Gastroesophageal sphincter (tissue), 4 donors: ENCODE measurements at regions not wholly inside any gene's neighbourhood (a gene's known extent, or its start where the extent isn't known, plus 50 kb on each side); places are given as distances from the start of the nearest gene placed in this dataset.
A peak's percentile ranks its signal among the peaks of the same experiment; 100 is the strongest.
"Not testable (repeated sequence)": the region's sequence is repeated elsewhere in the genome, so short reads cannot be mapped to it uniquely, and the experiment has no call there.

ENCODE experiments used
- ATAC-seq: fragments of 150-250 bp; one replicate; pipeline ENCODE4 v1.9.1; 2016; ENCODE audit warnings: mild to moderate bottlenecking, moderate library complexity
- H3K27ac ChIP-seq, 4 donors: fragments of 200-600 bp; sonication (generic) in 3 of 4; 1 replicate in 3 of 4; 2 replicates in 1 of 4; pipeline ENCODE4 v1.5.1; 2016 to 2019
- H3K27me3 ChIP-seq: fragments of 200-600 bp; sonication (generic); one replicate; pipeline ENCODE4 v1.5.1; 2019
- H3K36me3 ChIP-seq, 2 donors: fragments of 200-600 bp; sonication (generic); one replicate each; pipeline ENCODE4 v1.5.1; 2019; ENCODE audit warnings: control low read depth in 1 of 2
- H3K4me1 ChIP-seq, 3 donors: fragments of 200-600 bp; sonication (generic); 1 replicate in 2 of 3; 2 replicates in 1 of 3; pipeline ENCODE4 v1.5.1; 2016 to 2019; ENCODE audit warnings: control low read depth in 2 of 3
- H3K4me3 ChIP-seq, 2 donors: fragments of 200-600 bp; sonication (generic); one replicate each; pipeline ENCODE4 v1.5.1; 2019; ENCODE audit warnings: mild to moderate bottlenecking in 1 of 2, moderate library complexity in 1 of 2
- H3K9me3 ChIP-seq, 3 donors: fragments of 200-600 bp; sonication (generic); one replicate each; pipeline ENCODE4 v1.5.1; 2017 to 2019; ENCODE audit warnings: control low read depth in 2 of 3
- WGBS, 2 donors: methylation state at CpG; one replicate each; pipeline ENCODE4 v1.1.5; 2018; ENCODE audit warnings: low coverage in 1 of 2; 5-methylcytosine and 5-hydroxymethylcytosine counted together

GRCh38 chrX:222800-223513, 58.2 kb upstream of the PLCXD1 start:
- H3K36me3 ChIP-seq, H3K27ac ChIP-seq, H3K9me3 ChIP-seq, H3K4me3 ChIP-seq, H3K27me3 ChIP-seq, ATAC-seq, H3K4me1 ChIP-seq: not testable (repeated sequence)
- WGBS, 2 donors = no CpG with 5 or more reads among the region's 11 CpGs

GRCh38 chrX:223514-223854, 57.7 kb upstream of the PLCXD1 start:
- not testable (repeated sequence) for H3K4me3 ChIP-seq, H3K27ac ChIP-seq, H3K9me3 ChIP-seq, H3K4me1 ChIP-seq, H3K36me3 ChIP-seq, ATAC-seq, H3K27me3 ChIP-seq
- no CpG with 5 or more reads among the region's 7 CpGs for WGBS, 2 donors

DNA sequence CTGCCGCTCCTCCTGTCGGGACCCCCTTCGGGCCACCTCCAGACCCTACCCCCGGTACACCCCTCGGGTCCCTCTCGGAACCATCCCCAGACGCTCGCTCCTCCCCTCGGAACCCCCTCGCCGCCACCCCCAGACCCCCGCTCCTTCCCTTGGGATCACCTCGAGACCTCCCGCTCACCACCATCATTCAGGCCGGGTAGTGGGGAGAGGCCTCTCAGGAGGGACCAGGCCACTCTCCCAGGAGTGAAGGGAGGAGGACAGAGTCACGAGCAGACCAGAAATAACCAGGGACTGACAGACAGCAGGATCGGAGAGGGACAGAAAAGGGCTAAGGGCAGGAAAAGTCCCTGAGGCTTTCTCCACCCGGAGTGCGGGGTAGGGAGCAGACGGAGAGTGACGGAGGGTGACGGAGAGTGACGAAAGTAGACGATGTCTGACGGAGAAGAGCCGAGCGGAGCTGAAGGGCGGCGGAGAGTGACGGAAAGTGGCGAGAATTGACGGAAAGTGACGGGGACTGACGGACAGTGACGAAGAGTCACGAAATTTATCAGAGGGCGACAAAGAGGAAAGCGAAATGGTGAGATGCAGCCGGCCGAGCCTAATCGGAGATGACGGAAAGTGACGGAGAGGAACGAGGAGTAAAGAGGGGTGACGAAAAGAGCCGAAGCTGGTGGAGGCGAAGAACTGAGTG, 54.6 kb upstream of the PLCXD1 start:
- WGBS, 2 donors = no CpG with 5 or more reads among the region's 47 CpGs
- ATAC-seq = peak; percentile 68
- H3K36me3 ChIP-seq, H3K4me1 ChIP-seq, H3K9me3 ChIP-seq, H3K4me3 ChIP-seq, H3K27ac ChIP-seq, H3K27me3 ChIP-seq: not testable (repeated sequence)

DNA sequence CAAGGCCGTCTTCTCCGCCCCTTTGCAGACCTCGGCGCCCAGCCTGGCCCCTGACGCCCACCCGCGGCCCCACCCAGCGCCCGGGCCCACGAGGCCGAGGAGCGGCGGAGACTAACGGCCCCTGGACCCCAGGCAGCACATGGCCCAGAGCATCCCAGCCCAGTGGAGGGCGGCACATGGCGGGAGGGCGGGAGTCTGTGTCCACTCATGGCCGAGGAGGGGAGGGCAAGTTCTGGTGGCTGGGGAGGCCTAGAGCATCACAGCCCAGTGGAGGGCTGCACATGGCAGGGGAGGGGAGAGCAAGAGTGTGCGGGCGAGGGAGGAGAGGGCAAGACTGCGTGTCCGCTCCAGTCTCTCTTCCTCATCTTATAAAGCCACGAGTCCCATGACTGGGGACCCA, 53.8 kb upstream of the PLCXD1 start:
- not testable (repeated sequence) for H3K4me3 ChIP-seq, H3K27ac ChIP-seq, H3K9me3 ChIP-seq, H3K27me3 ChIP-seq, H3K36me3 ChIP-seq, H3K4me1 ChIP-seq, ATAC-seq
- WGBS, 2 donors = no CpG with 5 or more reads among the region's 23 CpGs
